ENCODE measurements at regions not wholly inside any gene's neighbourhood (a gene's known extent, or its start where the extent isn't known, plus 50 kb on each side); places are given as distances from the start of the nearest gene placed in this dataset. TPM values are rescaled to one million over a fixed set of nuclear protein-coding genes. Genes with fewer than 3 reads are reported as not detected.

GRCh38 chr11:70954471-70954870 is 297.9 kb downstream of the SHANK2 start:
- H3K14ac ChIP-seq (ENCODE audit: low read length), result no peak overlapping the region
- no peak overlapping the region for H2BK12ac ChIP-seq (ENCODE audit: low read length)
- no peak overlapping the region for H4K8ac ChIP-seq (ENCODE audit: low read depth, low read length)
- no peak for DNase-seq (ENCODE audit: low spot score)
- peak overlapping the region; percentile 66 for H2BK5ac ChIP-seq (ENCODE audit: low read length)
- no peak overlapping the region for H2BK120ac ChIP-seq (ENCODE audit: low read depth, low read length)
- no peak overlapping the region for H3K27ac ChIP-seq (replicated peaks; ENCODE audit: low read length)
- H2AK5ac ChIP-seq (ENCODE audit: low read depth, low read length), result no peak overlapping the region
- no peak overlapping the region for H2BK15ac ChIP-seq (ENCODE audit: low read length)
- no peak overlapping the region for H2AFZ ChIP-seq (ENCODE audit: low read length)
- H3K23ac ChIP-seq (ENCODE audit: low read depth, low read length, poor library complexity), result no peak overlapping the region
- WGBS, 2 donors (ENCODE audit: extremely low coverage in 2 of 2, insufficient read length in 2 of 2, insufficient replicate concordance in 1 of 2), result no CpG with 5 or more reads among the region's 10 CpGs
- no peaks in the 10 kb centered on the region for H3K9me3 ChIP-seq (replicated peaks in 1 of 2; ENCODE audit: control insufficient read depth in 2 of 2, insufficient read depth in 1 of 2, low read depth in 1 of 2, low read length in 2 of 2)
- peaks cover 0 to 14% (median 0%) of the 10 kb centered on the region in 3 experiments for H3K27me3 ChIP-seq (ENCODE audit: control insufficient read depth in 3 of 3, insufficient read depth in 3 of 3, low read depth in 1 of 3, low read length in 3 of 3)
- H3K36me3 ChIP-seq (replicated peaks in 1 of 2; ENCODE audit: control insufficient read depth in 2 of 2, insufficient read depth in 2 of 2, low read length in 2 of 2), result no peaks in the 10 kb centered on the region
- H3K4me2 ChIP-seq (ENCODE audit: insufficient read depth, low read length, poor library complexity, severe bottlenecking), result no peak overlapping the region
- H4K91ac ChIP-seq (ENCODE audit: low read depth, low read length, poor library complexity), result no peak overlapping the region
- H3K4me1 ChIP-seq (ENCODE audit: control insufficient read depth in 2 of 2, insufficient read depth in 1 of 2, low read depth in 1 of 2, low read length in 2 of 2), result no peaks in the 10 kb centered on the region
- H3K4me3 ChIP-seq (ENCODE audit: low read length in 2 of 2), result no peak overlapping the region
- H3K9ac ChIP-seq (ENCODE audit: low read depth, low read length, poor library complexity), result no peak overlapping the region
- peaks cover 4% of the 10 kb centered on the region for H3K79me1 ChIP-seq (ENCODE audit: low read depth, low read length)
- no peak overlapping the region for H3K4ac ChIP-seq (ENCODE audit: low read length)
- H3K18ac ChIP-seq (ENCODE audit: low read length), result peak overlapping the region; percentile 11

Small RNA genes in the stretch of these regions (small RNA-seq; reads per million reads assigned to genes)
- gene MIR3664 (ENCODE audit: insufficient read depth), result 4.7 reads per million, percentile 17 among the genes with 10 or more reads in this experiment
- gene RF00019 (ENCODE audit: insufficient read depth), result not detected
